Ovary (tissue), 7 donors: ENCODE measurements at regions not wholly inside any gene's neighbourhood (a gene's known extent, or its start where the extent isn't known, plus 50 kb on each side); places are given as distances from the start of the nearest gene placed in this dataset.

Experiments used
- DNase-seq, 5 donors: peaks; one replicate each; pipeline ENCODE4 v3.0.0-alpha.2; 2019 to 2020
- H3K27ac ChIP-seq, 2 donors: fragments of 200-600 bp; one replicate each; pipeline versions ENCODE4 v1.5.1 to v1.8.0; 2019 to 2022
- H3K27me3 ChIP-seq: fragments of 200-600 bp; one replicate; pipeline ENCODE4 v1.8.0; 2022
- H3K36me3 ChIP-seq: fragments of 200-600 bp; sonication (generic); one replicate; pipeline ENCODE4 v1.5.1; 2019
- H3K4me1 ChIP-seq: one replicate; pipeline ENCODE4 v1.8.1; 2013; ENCODE audit warnings: mild to moderate bottlenecking, moderate library complexity; ENCODE audit not compliant: insufficient read depth
- H3K4me3 ChIP-seq: fragments of 200-600 bp; sonication (generic); one replicate; pipeline ENCODE4 v1.5.1; 2017
- H3K9me3 ChIP-seq, 2 donors: fragments of 200-600 bp in 1 of 2; sonication (generic) in 1 of 2; one replicate each; pipeline versions ENCODE4 v1.5.1 to v1.8.1; 2013 to 2019; ENCODE audit warnings: mild to moderate bottlenecking in 1 of 2, moderate library complexity in 1 of 2
- EP300 ChIP-seq: sonication (generic); formaldehyde crosslinking; IDR thresholded peaks from one replicate; pipeline ENCODE4 v1.6.1; 2017; ENCODE audit warnings: antibody characterized with exemption
- POLR2A ChIP-seq: fragments of 450-650 bp; IDR thresholded peaks from one replicate; pipeline ENCODE4 v1.6.1; 2017; ENCODE audit warnings: antibody characterized with exemption, mild to moderate bottlenecking, moderate library complexity
- WGBS, 3 donors: extraction: QIAGEN DNeasy Blood & Tissue Kit in 1 of 3; methylation state at CpG; one replicate each; pipeline versions ENCODE4 v1.1.5 to v1.1.7; 2013 to 2017; 5-methylcytosine and 5-hydroxymethylcytosine counted together
- intact Hi-C, 4 donors: fragments of 100-400 bp; cut with DNase I; formaldehyde crosslinking; loops; one replicate each; pipeline versions ENCODE4 v1.11.0 to v1.15.1; 2022 to 2023
- TF ChIP-seq, protein P1 (sequence below), 3 donors: fragments of 450-650 bp in 2 of 3; fragments of 200-600 bp in 1 of 3; IDR thresholded peaks; one replicate each; pipeline versions ENCODE4 v1.5.1 to v1.8.0; 2016 to 2022; ENCODE audit warnings: antibody characterized with exemption in 3 of 3, mild to moderate bottlenecking in 1 of 3
- donor health status: DM: no; HTN: no; CAD: no; lungs with moderate emphysema.
- donor health status: DM: no; HTN: no; CAD: no.
- donor health status: Bipolar disorder and iron deficiency.
- donor health status: DM: no; HTN: no; CAD: no.
- donor health status: DM: yes; HTN: yes; CAD: no.

DNA sequence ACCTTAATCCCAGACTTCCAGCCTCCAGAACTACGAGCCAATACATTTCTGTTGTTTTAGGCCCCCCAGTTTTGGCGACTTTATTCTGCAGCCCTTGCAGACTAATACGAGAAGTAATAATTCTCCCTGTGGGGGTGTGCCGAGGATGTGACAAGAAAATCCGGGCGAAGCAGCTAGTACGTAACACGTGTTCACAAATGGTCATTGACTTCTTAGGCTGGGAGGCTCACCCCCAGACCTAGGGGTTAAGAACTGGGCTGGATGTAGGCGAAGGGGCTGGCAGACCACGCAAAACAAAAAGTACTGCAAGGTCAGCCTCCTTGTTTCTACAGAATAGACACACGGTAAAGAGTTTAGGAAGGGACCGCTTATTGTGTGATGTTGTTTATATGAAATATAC is 69.8 kb upstream of the ESRRB start:
- H3K27ac ChIP-seq = no peak overlapping the region
- TF ChIP-seq EP300 (no peak), POLR2A (no peak)
- TF ChIP-seq, protein P1, sequence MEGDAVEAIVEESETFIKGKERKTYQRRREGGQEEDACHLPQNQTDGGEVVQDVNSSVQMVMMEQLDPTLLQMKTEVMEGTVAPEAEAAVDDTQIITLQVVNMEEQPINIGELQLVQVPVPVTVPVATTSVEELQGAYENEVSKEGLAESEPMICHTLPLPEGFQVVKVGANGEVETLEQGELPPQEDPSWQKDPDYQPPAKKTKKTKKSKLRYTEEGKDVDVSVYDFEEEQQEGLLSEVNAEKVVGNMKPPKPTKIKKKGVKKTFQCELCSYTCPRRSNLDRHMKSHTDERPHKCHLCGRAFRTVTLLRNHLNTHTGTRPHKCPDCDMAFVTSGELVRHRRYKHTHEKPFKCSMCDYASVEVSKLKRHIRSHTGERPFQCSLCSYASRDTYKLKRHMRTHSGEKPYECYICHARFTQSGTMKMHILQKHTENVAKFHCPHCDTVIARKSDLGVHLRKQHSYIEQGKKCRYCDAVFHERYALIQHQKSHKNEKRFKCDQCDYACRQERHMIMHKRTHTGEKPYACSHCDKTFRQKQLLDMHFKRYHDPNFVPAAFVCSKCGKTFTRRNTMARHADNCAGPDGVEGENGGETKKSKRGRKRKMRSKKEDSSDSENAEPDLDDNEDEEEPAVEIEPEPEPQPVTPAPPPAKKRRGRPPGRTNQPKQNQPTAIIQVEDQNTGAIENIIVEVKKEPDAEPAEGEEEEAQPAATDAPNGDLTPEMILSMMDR (IDR thresholded peaks at IDR 0.05) = no peak
- WGBS, 3 donors = 74 to 80% (median 76%) methylated on average over 12 of the region's 12 CpGs
- H3K36me3 ChIP-seq = no peaks in the 10 kb centered on the region
- no peaks in the 10 kb centered on the region for H3K4me1 ChIP-seq
- H3K27me3 ChIP-seq = no peaks in the 10 kb centered on the region
- no peak overlapping the region for H3K4me3 ChIP-seq
- intact Hi-C loops = no loop called here
- DNase-seq = no peak
- no peaks in the 10 kb centered on the region for H3K9me3 ChIP-seq

DNA sequence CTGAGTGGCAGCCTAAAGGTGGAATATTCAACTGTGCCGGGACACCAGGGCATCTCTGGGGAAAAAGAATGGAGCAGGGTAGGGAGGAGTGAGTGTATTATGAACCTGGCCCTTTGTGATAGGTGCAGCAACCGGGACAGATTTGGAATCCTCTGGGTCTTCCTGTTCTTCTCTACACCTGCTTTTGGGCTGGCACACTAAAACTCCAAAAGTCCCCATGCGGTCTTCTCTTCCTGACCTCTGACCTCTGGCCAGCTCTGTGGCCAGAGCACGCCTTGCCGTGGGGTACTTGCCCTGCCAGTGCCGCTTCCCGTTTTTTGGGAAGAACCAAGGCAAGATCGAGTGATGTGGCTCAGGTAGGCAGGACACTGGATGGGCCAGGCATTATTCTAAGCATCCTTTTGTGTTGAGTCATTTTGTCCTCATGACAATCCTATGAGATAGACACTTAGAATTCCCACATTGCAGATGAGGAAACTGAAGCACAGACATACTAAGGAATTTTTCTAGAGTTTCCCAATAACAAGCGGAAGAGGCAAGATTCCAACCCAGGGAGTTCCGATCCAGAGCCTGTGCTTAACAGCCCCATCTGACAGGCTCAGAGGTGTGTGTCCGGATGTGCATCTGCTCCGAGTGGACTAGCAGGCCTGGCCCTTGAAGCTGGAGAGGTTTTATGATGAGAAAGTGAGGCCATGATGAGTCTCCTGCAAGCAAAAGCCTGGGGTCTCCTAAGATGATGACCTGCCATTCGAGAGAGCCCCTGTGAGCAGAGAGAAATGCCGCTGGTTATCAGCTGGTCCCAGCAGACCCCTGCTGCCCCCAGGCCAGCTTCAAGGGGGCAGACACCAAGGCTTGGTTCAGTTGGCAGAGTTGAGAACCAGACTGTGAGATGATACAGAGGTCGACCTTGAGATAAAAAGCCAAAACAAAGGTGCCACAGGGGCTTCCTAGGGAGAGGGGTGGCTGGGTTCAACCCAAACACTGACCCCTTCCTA is 67.9 kb upstream of the ESRRB start:
- no peaks in the 10 kb centered on the region for H3K27me3 ChIP-seq
- H3K9me3 ChIP-seq = no peaks in the 10 kb centered on the region
- H3K36me3 ChIP-seq = no peaks in the 10 kb centered on the region
- TF ChIP-seq EP300 = no peak
- TF ChIP-seq POLR2A = no peak
- TF ChIP-seq, protein P1 (IDR thresholded peaks at IDR 0.05) = no peak
- no peak for DNase-seq
- intact Hi-C loops = no loop called here
- H3K27ac ChIP-seq = no peak overlapping the region
- no peaks in the 10 kb centered on the region for H3K4me1 ChIP-seq
- H3K4me3 ChIP-seq = no peak overlapping the region
- WGBS, 3 donors = 84 to 89% (median 86%) methylated on average over 15 of the region's 15 CpGs

DNA sequence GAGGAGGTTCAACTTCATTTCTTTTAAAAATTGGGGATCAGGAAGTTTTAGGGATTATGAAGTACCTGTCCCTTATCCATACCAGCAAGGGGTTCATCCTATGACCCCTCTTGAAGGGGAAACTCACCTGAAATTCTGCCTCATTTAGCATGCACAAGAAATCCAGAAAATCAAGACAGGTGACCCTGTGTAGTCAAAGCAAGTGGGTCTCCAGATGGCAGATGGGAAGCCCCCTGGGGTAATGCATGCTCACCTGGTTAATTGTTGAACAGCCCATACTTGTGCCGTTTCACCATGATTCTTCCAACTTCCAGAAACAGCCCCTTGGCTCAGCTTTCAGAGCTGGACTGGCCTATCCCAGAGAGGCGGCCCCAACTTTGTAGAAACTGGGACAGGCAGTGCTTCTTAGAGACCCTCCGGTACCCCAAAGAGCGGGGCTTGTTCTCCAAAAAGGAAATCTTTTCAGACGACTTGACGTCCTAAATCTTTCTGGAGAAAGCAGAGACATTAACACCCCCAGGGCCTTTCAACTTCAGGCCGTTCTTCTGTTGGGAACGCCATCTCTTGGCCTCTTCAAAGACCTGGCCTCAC is 66.3 kb upstream of the ESRRB start:
- intact Hi-C loops = no loop called here
- TF ChIP-seq EP300 (no peak), POLR2A (no peak)
- TF ChIP-seq, protein P1 (IDR thresholded peaks at IDR 0.05) = no peak
- H3K36me3 ChIP-seq = no peaks in the 10 kb centered on the region
- no peak for DNase-seq
- H3K4me3 ChIP-seq = no peak overlapping the region
- no peak overlapping the region for H3K27ac ChIP-seq
- H3K4me1 ChIP-seq = no peaks in the 10 kb centered on the region
- WGBS, 3 donors = 64 to 76% (median 75%) methylated on average over 8 of the region's 8 CpGs
- no peaks in the 10 kb centered on the region for H3K9me3 ChIP-seq
- H3K27me3 ChIP-seq = no peaks in the 10 kb centered on the region

DNA sequence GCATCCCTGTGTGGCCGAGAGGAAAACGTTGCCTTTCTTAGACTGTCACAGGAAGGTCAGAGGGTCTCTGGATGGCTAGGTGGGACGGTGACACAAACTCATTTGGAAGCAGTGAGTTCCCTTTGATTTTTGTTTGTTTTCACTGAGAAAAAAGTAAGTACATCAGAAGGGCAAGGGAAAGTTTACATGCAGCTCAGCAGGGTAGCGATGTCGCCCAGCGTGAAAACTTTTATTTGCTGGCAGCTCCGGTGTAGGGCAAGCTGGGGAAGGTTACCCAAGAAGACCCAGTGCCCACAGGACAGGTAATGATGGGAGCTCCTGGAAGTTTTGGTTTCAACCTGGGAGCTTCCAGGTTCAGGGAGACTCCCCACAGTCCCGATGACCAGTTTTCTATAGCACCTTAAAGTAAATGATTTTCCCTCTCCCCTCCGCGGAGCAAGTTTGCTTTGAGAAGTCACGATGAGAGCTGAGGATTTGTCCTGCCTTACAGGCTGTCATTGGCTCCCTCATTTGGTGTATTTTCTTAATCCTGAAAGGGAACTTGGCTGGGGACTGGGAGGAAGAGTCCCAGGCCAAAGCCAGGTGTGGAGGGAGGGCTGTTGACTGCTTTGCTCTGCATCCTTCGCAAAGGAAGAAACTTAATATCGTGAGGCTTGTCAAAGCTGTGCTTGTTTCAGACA is 64.7 kb upstream of the ESRRB start:
- 39 to 41% (median 40%) methylated on average over 13 of the region's 13 CpGs for WGBS, 3 donors
- TF ChIP-seq POLR2A (no peak), EP300 (no peak)
- TF ChIP-seq, protein P1 (IDR thresholded peaks at IDR 0.05) = no peak

More for the DNA sequence above, 64.7 kb upstream of the ESRRB start:
- Histone ChIP-seq H3K4me3 (no peak overlapping the region), H3K27ac (no peak overlapping the region), H3K9me3 (no peaks in the 10 kb centered on the region), H3K27me3 (no peaks in the 10 kb centered on the region), H3K36me3 (no peaks in the 10 kb centered on the region), H3K4me1 (no peaks in the 10 kb centered on the region)
- DNase-seq = no peak
- intact Hi-C loops = no loop called here
